Keratinocyte (primary cell): ENCODE measurements at regions not wholly inside any gene's neighbourhood (a gene's known extent, or its start where the extent isn't known, plus 50 kb on each side); places are given as distances from the start of the nearest gene placed in this dataset.
A peak's percentile ranks its signal among the peaks of the same experiment; 100 is the strongest.

ENCODE experiments used
- DNase-seq: peaks from one replicate; pipeline ENCODE4 v3.0.0-alpha.2; 2011; ENCODE audit warnings: low read depth, missing footprints, low spot score
- FAIRE-seq: peaks from 2 replicates; lab custom pipeline; 2011; peaks lifted over from hg19 to GRCh38; lab: Jason Lieb, UNC
- H2AFZ ChIP-seq: 2 replicates; pipeline ENCODE4 v1.6.0; 2012; ENCODE audit warnings: low read length, control low read depth, inconsistent platforms; ENCODE audit not compliant: control insufficient read depth
- H3K27ac ChIP-seq: 2 replicates; pipeline ENCODE4 v1.5.1; 2011; ENCODE audit warnings: low read length; ENCODE audit not compliant: control insufficient read depth, insufficient read depth
- H3K27me3 ChIP-seq: 3 replicates; pipeline ENCODE4 v1.6.0; 2011; ENCODE audit warnings: low read length; ENCODE audit not compliant: control insufficient read depth, insufficient read depth; ENCODE audit errors: extremely low read depth
- H3K36me3 ChIP-seq, 2 experiments: 2 replicates in 1 of 2; 3 replicates in 1 of 2; pipeline ENCODE4 v1.5.1; 2011; ENCODE audit warnings: low read length in 2 of 2, mild to moderate bottlenecking in 1 of 2; ENCODE audit not compliant: control insufficient read depth in 2 of 2, insufficient read depth in 2 of 2; ENCODE audit errors: extremely low read depth in 1 of 2
- H3K4me1 ChIP-seq: 3 replicates; pipeline ENCODE4 v1.5.1; 2011; ENCODE audit warnings: low read length; ENCODE audit not compliant: control insufficient read depth, insufficient read depth; ENCODE audit errors: extremely low read depth
- H3K4me2 ChIP-seq: 3 replicates; pipeline ENCODE4 v1.6.0; 2011; ENCODE audit warnings: low read depth, low read length; ENCODE audit not compliant: control insufficient read depth, insufficient read depth; ENCODE audit errors: extremely low read depth
- H3K4me3 ChIP-seq, 3 experiments: fragments of 200-600 bp in 1 of 3; sonication (generic) in 1 of 3; 2 replicates in 2 of 3; 3 replicates in 1 of 3; pipeline ENCODE4 v1.5.1; 2011 to 2016; ENCODE audit warnings: low read length in 3 of 3, mild to moderate bottlenecking in 3 of 3, control low read depth in 2 of 3, inconsistent platforms in 1 of 3, low read depth in 1 of 3, mixed read lengths in 1 of 3, mixed run types in 1 of 3, moderate library complexity in 1 of 3; ENCODE audit not compliant: control insufficient read depth in 2 of 3, insufficient read depth in 2 of 3; ENCODE audit errors: extremely low read depth in 1 of 3
- H3K79me2 ChIP-seq: 2 replicates; pipeline ENCODE4 v1.6.0; 2012; ENCODE audit warnings: low read length; ENCODE audit not compliant: control insufficient read depth, insufficient read depth
- H3K9ac ChIP-seq: 3 replicates; pipeline ENCODE4 v1.6.0; 2011; ENCODE audit warnings: low read length; ENCODE audit not compliant: control insufficient read depth, insufficient read depth; ENCODE audit errors: extremely low read depth
- H3K9me1 ChIP-seq: 3 replicates; pipeline ENCODE4 v1.6.0; 2011; ENCODE audit warnings: low read length; ENCODE audit not compliant: control insufficient read depth, insufficient read depth; ENCODE audit errors: extremely low read depth
- H3K9me3 ChIP-seq: 2 replicates; pipeline ENCODE4 v1.5.1; 2012; ENCODE audit warnings: low read depth, low read length; ENCODE audit not compliant: control insufficient read depth
- H4K20me1 ChIP-seq: 3 replicates; pipeline ENCODE4 v1.6.0; 2011; ENCODE audit warnings: low read length; ENCODE audit not compliant: control insufficient read depth, insufficient read depth; ENCODE audit errors: extremely low read depth
- CTCF ChIP-seq, 3 experiments: IDR thresholded peaks in 1 of 3; conservative IDR thresholded peaks in 1 of 3; optimal IDR thresholded peaks in 1 of 3; 2 replicates in 2 of 3; 3 replicates in 1 of 3; pipeline versions ENCODE3 to v1.5.1; 2011; ENCODE audit warnings: low read length in 3 of 3, mild to moderate bottlenecking in 3 of 3, moderate library complexity in 2 of 3, control low read depth in 1 of 3, inconsistent platforms in 1 of 3; ENCODE audit not compliant: insufficient read depth in 2 of 3; ENCODE audit errors: extremely low read depth in 1 of 3
- EZH2 ChIP-seq: IDR thresholded peaks from one replicate; pipeline ENCODE4 v1.6.1; 2012; ENCODE audit warnings: inconsistent platforms, mild to moderate bottlenecking, low read length, moderate library complexity
- dilution Hi-C: fragments of 300-500 bp; cut with MboI; formaldehyde crosslinking; loops from one replicate; pipeline ENCODE4 v1.7.0; 2020; ENCODE audit warnings: low sequenced_read_pairs; ENCODE audit not compliant: extremely low pct_ligation_motif_present

GRCh38 chr5:126014676-126015075 lies 408.5 kb upstream of the GRAMD2B start:
- dilution Hi-C loops: no loop called here
- no peaks in the 10 kb centered on the region for H3K9me3 ChIP-seq
- no peaks in the 10 kb centered on the region for H3K79me2 ChIP-seq
- no peak overlapping the region for H3K9ac ChIP-seq
- FAIRE-seq (no peak), DNase-seq (no peak)
- H3K4me1 ChIP-seq: peaks cover 3% of the 10 kb centered on the region
- no peak overlapping the region for H3K27ac ChIP-seq
- no peaks in the 10 kb centered on the region for H4K20me1 ChIP-seq
- no peaks in the 10 kb centered on the region for H3K27me3 ChIP-seq
- H3K4me2 ChIP-seq: no peak overlapping the region
- H3K4me3 ChIP-seq: no peak overlapping the region
- no peaks in the 10 kb centered on the region for H3K9me1 ChIP-seq
- TF ChIP-seq CTCF (optimal IDR thresholded peaks at IDR 0.05 in 1 of 3, IDR thresholded peaks at IDR 0.05 in 1 of 3, conservative IDR thresholded peaks at IDR 0.05 in 1 of 3; ENCODE audit: extremely low read depth in 1 of 3, insufficient read depth in 2 of 3, low read length in 3 of 3) (no peak), EZH2 (no peak)
- no peak overlapping the region for H2AFZ ChIP-seq
- no peaks in the 10 kb centered on the region for H3K36me3 ChIP-seq

GRCh38 chr5:126015235-126016181 lies 407.7 kb upstream of the GRAMD2B start:
- Histone ChIP-seq H2AFZ (peak overlapping the region; percentile 69), H3K27me3 (no peaks in the 10 kb centered on the region), H3K4me1 (peaks cover 3% of the 10 kb centered on the region), H3K4me2 (peak overlapping the region; percentile 50), H3K27ac (no peak overlapping the region), H3K9ac (no peak overlapping the region), H3K9me1 (no peaks in the 10 kb centered on the region), H3K4me3 (no peak overlapping the region), H3K79me2 (no peaks in the 10 kb centered on the region), H3K9me3 (no peaks in the 10 kb centered on the region), H3K36me3 (no peaks in the 10 kb centered on the region), H4K20me1 (no peaks in the 10 kb centered on the region)
- dilution Hi-C loops: no loop called here
- TF ChIP-seq CTCF (optimal IDR thresholded peaks at IDR 0.05 in 1 of 3, IDR thresholded peaks at IDR 0.05 in 1 of 3, conservative IDR thresholded peaks at IDR 0.05 in 1 of 3; ENCODE audit: extremely low read depth in 1 of 3, insufficient read depth in 2 of 3, low read length in 3 of 3): no peak
- no peak for TF ChIP-seq EZH2
- peak; percentile 67 for FAIRE-seq
- DNase-seq: no peak
